Stimulated activated CD8-positive, alpha-beta memory T cell treated with anti-CD3 and anti-CD28 coated beads, Interleukin-4, amount 100 ng/mL, for 1 hour (primary cell): ENCODE measurements at regions not wholly inside any gene's neighbourhood (a gene's known extent, or its start where the extent isn't known, plus 50 kb on each side); places are given as distances from the start of the nearest gene placed in this dataset.

ENCODE experiments used
- DNase-seq, 2 donors: peaks; one replicate each; pipeline ENCODE4 v3.0.0-alpha.2; 2020; ENCODE audit warnings: low read depth in 2 of 2, low spot score in 1 of 2

- no peak for DNase-seq
Observed at GRCh38 chr5:34483442-34484033, 172.6 kb upstream of the RAI14 start.

- no peak for DNase-seq
Observed at GRCh38 chr5:34484216-34484920, 171.8 kb upstream of the RAI14 start.

GRCh38 chr5:34485768-34486030, 170.4 kb upstream of the RAI14 start:
- DNase-seq = no peak

GRCh38 chr5:34486160-34486848, 169.8 kb upstream of the RAI14 start:
- peak in 1 of 2 donors; percentile 38 for DNase-seq

- DNase-seq = no peak
Observed at GRCh38 chr5:34486849-34487158, 169.3 kb upstream of the RAI14 start.

- no peak for DNase-seq
Observed at GRCh38 chr5:34487159-34487879, 168.8 kb upstream of the RAI14 start.

GRCh38 chr5:34487956-34488355, 168.2 kb upstream of the RAI14 start:
- DNase-seq = no peak

GRCh38 chr5:34488984-34489383, 167.1 kb upstream of the RAI14 start:
- DNase-seq = no peak

GRCh38 chr5:34490506-34491250, 165.4 kb upstream of the RAI14 start:
- no peak for DNase-seq

GRCh38 chr5:34491251-34491620, 164.9 kb upstream of the RAI14 start:
- no peak for DNase-seq

- DNase-seq = no peak
Observed at GRCh38 chr5:34494111-34494755, 161.9 kb upstream of the RAI14 start.

- DNase-seq = no peak
Observed at GRCh38 chr5:34495178-34495577, 160.9 kb upstream of the RAI14 start.

- DNase-seq = no peak
Observed at GRCh38 chr5:34496260-34496691, 159.9 kb upstream of the RAI14 start.

GRCh38 chr5:34496701-34497469, 159.2 kb upstream of the RAI14 start:
- DNase-seq = no peak

- no peak for DNase-seq
Observed at GRCh38 chr5:34497470-34497808, 158.7 kb upstream of the RAI14 start.

- no peak for DNase-seq
Observed at GRCh38 chr5:34498572-34498971, 157.6 kb upstream of the RAI14 start.

GRCh38 chr5:34499001-34499734, 157.0 kb upstream of the RAI14 start:
- DNase-seq = no peak

- no peak for DNase-seq
Observed at GRCh38 chr5:34500236-34500847, 155.8 kb upstream of the RAI14 start.

- no peak for DNase-seq
Observed at GRCh38 chr5:34501016-34501415, 155.1 kb upstream of the RAI14 start.
